ENCODE measurements at regions not wholly inside any gene's neighbourhood (a gene's known extent, or its start where the extent isn't known, plus 50 kb on each side); places are given as distances from the start of the nearest gene placed in this dataset.
"Not testable (repeated sequence)": the region's sequence is repeated elsewhere in the genome, so short reads cannot be mapped to it uniquely, and the experiment has no call there.

DNA sequence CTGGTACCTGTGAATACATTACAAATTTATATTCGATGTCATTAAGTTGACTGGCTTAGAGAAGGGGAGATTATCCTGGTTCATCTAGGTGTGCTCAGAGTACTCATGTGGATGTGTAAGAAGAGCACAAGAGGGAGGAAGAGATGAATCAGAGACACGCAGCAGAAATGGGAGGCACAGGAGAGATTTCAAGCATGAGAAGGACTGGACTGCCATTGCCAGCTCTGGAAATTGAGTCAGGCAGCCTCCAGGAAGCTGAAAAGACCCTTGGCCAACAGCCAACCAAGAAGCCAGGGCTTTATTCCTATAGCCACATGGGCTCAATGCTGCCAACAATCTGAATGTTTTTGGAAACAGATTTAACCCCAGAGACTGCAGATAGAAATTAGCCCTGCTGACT lies 1390.0 kb downstream of the STIM2 start:
- no peak for DNase-seq
- intact Hi-C loops (cut with micrococcal nuclease) = no loop called here
- no peak for ATAC-seq

DNA sequence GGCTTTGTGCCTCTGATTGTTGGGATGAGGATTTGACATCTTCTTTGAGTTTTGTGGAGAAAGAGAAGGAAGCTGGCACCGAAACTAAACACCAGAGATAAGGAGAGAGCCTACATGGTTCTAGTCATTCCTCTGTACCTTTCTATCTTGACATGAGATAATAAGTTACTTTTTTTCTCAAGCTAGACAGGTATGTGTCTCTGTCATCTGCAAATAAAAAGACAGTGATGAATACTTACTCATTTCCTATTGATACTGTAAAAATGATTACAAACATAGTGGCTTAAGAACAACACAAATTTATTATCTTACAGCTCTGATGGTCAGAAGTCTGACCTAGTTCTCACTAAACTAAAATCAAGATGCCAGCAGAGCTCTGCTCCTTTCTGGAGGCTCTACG lies 1391.2 kb downstream of the STIM2 start:
- ATAC-seq = no peak
- no peak for DNase-seq
- intact Hi-C loops (cut with micrococcal nuclease) = no loop called here

DNA sequence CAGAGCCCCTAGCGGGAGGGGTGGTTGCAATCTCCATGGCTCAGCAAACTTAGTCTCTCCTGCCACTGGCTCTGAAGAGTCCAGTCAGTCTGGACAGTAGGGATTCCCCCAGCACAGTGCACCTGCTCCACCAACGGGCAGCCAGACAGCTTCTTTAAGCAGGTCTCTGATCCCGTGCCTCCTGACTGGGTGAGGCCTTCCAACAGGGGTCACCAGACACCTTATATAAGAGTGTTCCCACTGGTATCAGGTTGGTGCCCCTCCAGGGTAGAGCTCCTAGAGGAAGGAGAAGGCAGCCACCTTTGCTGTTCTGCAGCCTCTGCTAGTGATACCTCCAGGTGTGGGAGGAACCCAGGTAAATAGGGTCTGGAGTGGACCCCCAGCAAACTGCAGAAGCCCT lies 1393.4 kb downstream of the STIM2 start:
- ATAC-seq (no peak), DNase-seq (no peak)

DNA sequence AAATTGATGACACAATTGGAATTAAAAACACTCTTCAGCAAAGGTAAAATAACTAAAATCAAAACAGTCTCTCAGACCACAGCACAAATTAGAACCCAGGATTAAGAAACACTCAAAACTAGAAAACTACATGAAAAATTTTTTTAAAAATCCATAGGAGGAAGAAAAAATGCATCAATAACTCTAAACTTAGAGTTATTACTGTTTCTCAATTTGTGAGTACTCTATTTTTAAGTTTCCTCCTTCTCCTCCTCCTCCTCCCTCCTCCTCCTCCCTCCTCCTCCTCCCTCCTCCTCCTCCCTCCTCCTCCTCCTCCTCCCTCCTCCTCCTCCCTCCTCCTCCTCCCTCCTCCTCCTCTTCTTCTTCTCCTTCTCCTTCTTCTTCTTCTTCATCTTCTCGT lies 1395.7 kb downstream of the STIM2 start:
- ATAC-seq (no peak), DNase-seq (no peak)
- intact Hi-C loops (cut with micrococcal nuclease) = no loop called here

More for the DNA sequence above, 1393.4 kb downstream of the STIM2 start:
- intact Hi-C loops (cut with micrococcal nuclease) = no loop called here

DNA sequence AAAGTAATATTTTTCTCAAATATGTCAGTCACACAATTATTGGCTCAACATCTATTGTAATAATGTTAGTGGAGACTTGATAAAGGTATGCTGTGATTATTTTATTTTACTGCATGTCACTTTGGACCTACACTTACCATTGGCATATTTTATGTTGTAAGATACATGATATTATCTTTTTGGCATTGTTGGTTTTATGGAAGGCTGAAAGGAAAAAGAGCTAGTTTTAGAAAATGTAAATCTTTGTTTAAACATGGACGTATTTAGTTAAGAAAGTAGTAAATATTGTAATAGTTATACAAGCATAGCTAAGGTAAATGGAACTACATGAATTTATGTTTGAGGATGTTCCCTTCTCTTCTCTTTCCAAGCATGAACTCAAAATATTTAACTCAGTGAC lies 1399.3 kb downstream of the STIM2 start:
- intact Hi-C loops (cut with micrococcal nuclease) = no loop called here
- DNase-seq (no peak), ATAC-seq (no peak)

DNA sequence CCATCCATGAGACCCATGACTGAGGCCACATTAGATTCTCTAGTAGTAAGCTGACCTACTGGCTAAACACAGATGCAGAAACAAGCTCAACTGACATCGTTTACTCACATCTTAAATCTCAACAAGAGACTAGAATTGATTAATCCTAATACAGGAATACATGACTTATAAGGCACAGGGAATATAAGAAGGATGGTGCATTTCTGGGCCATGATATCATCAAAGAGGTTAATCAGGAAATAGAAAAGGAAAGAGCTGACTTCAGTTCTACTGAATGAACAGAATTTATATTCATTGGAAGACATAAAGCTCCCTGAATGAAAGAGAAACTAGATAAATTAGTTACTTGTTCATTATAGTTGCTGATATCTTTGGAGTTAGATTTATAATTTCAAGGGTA lies 1406.5 kb downstream of the STIM2 start:
- intact Hi-C loops (cut with micrococcal nuclease) = no loop called here
- no peak for DNase-seq
- no peak for ATAC-seq

DNA sequence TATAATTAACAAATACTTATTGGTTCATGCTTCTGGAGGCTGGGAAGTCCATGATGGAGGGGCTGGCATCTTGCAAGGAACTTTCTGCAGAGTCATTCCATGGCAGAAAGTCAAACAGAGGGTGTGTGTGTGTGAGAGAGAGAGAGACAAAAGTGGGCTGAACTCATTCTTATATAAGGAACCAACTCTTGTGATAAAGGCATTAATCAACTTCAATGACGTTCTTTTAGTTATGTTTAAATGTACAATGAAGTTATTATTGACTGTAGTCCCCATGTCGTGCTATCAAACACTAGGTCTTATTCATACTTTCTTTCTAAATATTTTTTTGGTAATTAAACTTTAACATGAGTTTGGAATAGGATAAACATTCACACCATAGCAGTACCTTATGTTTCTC lies 1408.8 kb downstream of the STIM2 start:
- ATAC-seq (no peak), DNase-seq (no peak)
- intact Hi-C loops (cut with micrococcal nuclease) = no loop called here

DNA sequence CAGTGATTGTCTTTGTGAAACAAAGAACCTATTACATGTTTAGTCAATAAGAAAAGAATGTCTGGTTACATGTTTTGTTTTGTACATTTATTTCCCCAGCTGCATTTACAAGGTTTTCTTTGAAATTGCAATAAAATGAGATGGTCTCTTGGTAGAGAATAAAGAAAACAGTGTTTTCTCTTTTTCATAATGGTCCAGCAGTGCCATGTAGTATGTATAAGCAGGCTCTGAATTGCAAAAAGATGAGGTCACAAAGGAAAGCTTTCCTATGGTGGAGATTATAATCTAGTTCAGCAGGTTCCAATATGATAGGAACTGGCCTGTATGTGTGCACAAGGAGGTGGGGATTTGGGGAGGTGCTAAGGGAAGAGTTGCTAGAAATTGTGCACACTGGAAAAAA lies 1417.3 kb downstream of the STIM2 start:
- intact Hi-C loops (cut with micrococcal nuclease) = no loop called here
- ATAC-seq (no peak), DNase-seq (no peak)

DNA sequence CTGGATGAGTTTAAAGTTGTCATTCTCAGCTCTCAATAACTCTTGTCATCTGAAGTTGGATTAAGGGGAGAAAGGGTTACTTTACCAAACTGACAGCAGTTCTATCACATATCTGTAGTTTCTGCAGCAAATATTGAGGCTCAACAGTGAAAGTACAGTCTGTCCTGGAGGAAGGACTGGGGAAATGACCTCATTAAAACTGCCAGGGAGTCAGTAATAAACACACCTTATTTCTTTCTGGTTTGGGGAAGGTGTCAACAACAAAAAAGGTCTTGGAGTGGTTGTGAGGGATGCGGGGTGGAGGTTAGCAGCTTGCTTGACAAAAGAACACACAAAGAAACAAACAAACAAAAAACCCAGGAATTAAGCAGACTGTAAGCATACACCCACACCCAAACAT lies 1418.0 kb downstream of the STIM2 start:
- ATAC-seq (no peak), DNase-seq (no peak)
- intact Hi-C loops (cut with micrococcal nuclease) = no loop called here

DNA sequence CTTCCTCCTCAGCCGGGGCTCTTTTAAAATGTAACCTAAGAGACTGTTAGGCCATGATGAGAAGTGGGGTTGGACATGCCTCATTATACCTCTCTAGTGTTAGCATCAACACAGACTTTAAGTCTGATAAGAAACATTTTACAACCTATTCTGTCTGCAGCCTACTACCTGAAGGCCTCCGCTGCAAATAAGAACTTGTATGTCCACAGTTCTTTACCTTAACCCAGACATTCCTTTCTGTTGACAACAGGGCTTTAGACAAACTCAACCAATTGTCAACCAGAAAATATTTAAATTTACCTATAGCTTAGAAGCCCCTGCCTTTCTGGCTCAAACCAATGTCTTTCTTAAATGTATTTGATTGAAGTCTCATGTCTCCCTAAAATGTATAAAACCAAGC lies 1418.6 kb downstream of the STIM2 start:
- DNase-seq (no peak), ATAC-seq (no peak)
- intact Hi-C loops (cut with micrococcal nuclease) = no loop called here

DNA sequence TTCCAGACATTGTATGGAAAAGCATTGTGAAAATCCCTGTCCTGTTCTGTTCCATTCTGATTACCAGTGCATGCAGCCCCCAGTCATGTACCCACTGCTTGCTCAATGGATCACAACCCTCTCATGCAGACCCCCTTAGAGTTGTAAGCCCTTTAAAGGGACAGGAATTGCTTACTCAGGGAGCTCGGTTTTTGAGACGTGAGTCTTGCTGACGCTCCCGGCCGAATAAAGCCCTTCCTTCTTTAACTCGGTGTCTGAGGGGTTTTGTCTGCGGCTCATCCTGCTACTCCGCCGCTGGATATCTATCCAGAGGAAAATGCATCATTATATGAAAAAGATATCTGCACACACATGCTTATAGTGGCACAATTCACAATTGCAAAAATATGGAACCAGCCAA lies 1425.6 kb downstream of the STIM2 start:
- ATAC-seq; intact Hi-C loops (cut with micrococcal nuclease); DNase-seq: not testable (repeated sequence)

DNA sequence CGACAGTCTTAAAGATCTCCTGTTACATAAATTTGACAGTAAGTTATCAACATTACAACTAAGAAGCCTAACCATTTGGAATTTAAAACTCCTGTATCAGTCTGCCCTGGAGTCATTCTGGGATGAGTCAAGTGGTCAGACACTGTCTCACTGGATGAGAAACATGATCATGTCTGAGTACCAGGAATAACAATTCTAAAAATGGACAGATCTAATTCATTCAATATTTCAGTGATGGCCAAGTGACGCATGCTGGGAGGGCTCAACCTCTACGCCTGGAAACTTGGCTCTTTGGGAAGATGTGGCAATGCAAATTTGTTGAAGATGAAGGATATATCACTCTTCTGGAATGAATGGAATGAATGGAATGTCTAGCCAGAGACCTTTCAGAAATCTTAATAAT lies 1427.2 kb downstream of the STIM2 start:
- ATAC-seq (no peak), DNase-seq (no peak)
- intact Hi-C loops (cut with micrococcal nuclease) = no loop called here

DNA sequence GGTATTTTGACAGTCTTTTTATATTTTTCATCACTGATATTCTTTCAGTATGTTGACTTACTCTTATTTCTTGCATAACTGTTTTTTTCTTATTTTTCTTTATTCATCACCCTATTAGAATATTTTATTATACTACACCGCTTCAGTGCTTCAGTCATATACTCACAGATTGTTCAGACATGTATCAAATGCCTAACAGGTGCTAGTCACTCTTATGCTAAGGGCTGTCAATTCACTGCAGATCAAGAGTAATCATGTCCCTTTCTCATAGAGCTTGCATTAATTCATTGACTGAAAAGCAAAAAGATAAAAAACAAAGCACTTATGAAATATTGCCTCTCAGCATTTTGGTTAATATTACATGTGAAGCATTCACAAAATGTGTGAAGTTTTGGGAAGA lies 1435.6 kb downstream of the STIM2 start:
- ATAC-seq (no peak), DNase-seq (no peak)
- intact Hi-C loops (cut with micrococcal nuclease) = no loop called here

DNA sequence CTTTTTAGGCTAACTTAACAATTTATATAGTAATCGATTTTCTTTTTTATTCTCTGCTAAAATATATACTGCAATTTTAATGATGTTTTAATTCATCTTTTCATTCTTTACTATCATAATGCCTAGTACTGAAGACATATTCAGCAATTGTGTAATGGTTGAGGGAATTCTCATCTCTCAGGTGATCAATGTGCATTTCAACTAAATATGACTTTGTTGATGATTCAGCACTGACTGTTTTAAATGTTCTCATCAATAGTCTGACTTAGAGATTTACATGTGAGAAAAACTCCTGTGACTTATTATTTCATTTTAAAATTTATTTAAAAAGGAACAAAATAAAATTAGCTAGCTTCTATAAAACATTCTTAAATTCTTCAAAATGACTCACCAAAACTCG lies 1450.3 kb downstream of the STIM2 start:
- intact Hi-C loops (cut with micrococcal nuclease) = no loop called here
- no peak for ATAC-seq
- DNase-seq = no peak

DNA sequence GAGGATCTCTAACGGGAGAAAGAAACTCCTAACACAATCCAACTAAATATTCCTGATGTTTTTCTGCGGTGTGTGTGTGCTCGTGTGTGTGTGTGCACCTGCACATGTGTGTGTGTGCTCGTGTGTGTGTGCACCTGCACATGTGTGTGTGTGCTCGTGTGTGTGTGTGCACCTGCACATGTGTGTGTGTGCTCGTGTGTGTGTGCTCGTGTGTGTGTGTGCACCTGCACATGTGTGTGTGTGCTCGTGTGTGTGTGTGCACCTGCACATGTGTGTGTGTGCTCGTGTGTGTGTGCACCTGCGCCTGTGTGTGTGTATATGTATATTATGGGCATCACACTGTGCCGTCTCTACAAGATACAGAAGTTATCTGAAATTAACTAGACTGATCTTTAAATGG lies 1451.9 kb downstream of the STIM2 start:
- ATAC-seq; intact Hi-C loops (cut with micrococcal nuclease); DNase-seq: not testable (repeated sequence)

DNA sequence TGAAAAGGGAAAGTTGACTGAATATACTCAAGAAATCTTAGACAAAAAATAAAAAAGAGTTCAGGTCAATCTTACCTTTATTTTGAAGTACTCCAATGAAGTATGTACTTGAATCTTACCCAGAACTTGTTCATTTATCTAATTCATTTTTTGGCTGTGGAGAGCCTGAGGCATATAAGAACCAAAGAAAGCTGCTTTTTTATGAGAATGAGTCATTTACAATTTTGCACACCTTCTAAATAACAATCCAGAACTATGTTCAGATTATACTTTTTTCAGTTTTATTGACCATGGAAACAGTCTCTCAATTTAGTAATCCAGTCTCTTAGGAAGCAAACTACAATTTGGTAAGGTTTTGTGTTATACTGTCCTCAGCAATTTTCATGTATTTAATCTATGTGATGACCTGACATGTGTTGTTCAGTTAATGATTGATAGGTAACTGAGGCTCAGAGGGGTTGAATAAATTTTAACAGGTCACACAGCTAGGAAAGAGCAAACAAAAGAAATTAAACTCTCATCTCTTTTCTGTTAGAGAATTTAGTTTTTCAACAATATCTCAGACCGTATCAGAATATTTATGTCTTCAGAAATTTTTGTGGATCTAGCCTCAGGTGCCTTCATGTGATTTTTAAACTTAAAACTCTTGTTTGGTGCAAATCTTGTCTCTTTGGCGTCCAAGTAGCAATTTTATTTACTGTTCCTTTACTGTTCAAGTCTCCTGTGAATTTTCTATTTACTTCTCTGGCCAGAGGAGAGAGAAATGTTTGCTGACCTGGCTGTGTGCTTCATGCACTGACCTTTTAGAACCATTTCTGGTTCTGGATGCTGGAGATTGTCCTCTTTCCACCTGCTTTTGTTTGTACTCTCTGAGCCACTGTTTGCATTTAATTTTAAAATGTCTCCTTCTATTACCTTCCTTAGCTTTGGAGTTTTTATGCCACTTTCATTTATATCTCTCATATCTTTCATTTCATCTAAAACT lies 1453.4 kb downstream of the STIM2 start:
- ATAC-seq (no peak), DNase-seq (no peak)
- intact Hi-C loops (cut with micrococcal nuclease) = no loop called here

DNA sequence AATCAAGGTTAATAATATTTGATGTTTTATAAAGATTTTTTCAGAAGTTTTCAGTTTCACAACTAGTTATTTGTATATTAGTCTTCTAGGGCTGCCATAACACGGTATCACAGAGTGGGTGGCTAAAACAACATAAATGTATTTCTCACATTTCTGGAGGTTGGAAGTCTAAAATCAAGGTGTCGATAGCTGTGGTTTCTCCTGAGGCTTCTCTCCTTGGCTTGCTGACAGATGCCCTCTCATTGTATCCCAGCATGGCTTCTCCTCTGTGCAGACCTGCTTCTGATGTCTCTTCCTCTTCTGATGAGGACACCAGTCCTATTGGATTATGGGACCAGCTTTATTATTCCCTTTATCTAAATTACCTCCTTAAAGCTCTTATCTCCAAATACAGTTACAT lies 1456.6 kb downstream of the STIM2 start:
- intact Hi-C loops (cut with micrococcal nuclease) = no loop called here
- no peak for DNase-seq
- no peak for ATAC-seq

DNA sequence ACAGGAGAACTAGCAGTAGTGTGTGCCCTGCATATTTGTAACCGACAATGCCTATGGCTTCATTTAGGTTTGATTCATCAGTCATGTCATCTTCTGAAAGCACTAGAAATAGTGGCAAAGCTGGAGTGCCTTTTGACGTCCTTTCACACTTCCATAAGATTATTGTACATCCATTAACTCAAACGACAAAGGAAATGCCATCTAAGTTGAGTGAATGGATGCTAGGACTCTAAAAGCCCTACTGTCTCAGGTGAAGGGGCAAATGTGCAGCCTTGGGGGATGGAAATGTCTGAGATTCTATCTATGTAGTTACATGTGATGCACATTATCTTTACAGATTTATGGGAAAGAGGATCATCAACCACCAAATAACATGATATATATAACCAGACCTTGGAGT lies 1473.6 kb downstream of the STIM2 start:
- intact Hi-C loops (cut with micrococcal nuclease) = no loop called here
- ATAC-seq = no peak
- DNase-seq = no peak

DNA sequence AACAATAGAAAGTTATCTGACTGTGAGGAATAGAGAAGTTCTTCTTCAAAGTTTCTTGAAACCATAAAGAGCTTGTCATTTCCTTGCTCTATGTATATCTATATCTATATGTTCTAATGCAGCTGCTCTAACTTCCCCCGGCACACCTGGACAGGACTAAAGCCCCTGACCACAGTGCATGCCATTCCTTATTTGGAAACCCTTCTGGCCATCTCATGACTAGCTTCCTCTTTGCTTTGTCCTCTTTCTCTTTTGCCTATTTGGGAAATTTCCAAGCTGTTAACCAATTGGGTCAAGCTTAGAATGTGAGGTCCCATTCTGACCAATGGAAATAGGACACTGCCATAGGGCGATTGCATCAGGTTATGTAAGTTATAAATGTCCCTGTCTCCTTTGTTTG lies 1481.1 kb downstream of the STIM2 start:
- DNase-seq = no peak
- ATAC-seq = no peak
- intact Hi-C loops (cut with micrococcal nuclease) = no loop called here

DNA sequence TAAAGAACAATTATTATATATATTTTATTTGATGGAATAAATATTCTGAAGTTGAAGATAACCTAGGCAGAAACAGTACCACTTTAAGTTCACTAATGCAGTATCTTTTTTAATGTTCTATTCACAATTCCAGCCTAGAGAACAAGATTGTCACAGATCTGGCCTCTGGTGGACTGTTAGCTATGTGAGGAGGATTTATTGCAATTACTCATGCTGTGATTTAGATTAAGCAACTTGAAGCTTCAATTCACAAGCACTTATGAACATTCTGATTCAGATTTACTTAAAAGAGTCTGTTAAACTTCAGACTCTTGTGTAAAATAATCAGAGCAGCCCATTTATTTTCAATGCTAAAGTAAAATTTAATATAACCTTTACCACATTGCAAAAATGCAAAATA lies 1489.8 kb downstream of the STIM2 start:
- ATAC-seq (no peak), DNase-seq (no peak)
- intact Hi-C loops (cut with micrococcal nuclease) = no loop called here

DNA sequence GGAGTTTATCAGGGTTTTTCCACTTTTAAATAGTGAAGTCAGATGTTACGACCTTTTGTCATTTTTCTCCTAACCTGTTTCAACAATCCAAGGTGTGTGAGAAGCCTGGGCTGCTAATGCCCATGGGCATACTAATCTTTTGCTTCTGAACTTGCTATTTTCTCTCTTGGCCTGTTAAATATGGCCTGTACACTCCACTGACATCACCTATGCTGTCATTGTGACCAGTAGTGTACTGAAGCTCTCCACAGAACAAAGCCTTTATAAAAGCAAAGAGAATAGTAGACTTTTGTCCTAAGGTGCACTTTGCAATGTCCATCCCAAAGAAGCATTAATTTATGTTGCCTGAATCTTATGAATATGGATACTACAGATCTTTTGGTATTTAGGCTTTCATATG lies 1490.5 kb downstream of the STIM2 start:
- ATAC-seq = no peak
- intact Hi-C loops (cut with micrococcal nuclease) = no loop called here
- no peak for DNase-seq

All from left ventricle myocardium superior (tissue), 1 donor.